HG03432 (cell line): ENCODE measurements at regions not wholly inside any gene's neighbourhood (a gene's known extent, or its start where the extent isn't known, plus 50 kb on each side); places are given as distances from the start of the nearest gene placed in this dataset.
"Not testable (repeated sequence)": the region's sequence is repeated elsewhere in the genome, so short reads cannot be mapped to it uniquely, and the experiment has no call there.

Experiments
- ATAC-seq: cut with Tn5 transposase; IDR thresholded peaks from one replicate; pipeline ENCODE4 v1.9.1; 2021; ENCODE audit warnings: mild to moderate bottlenecking, moderate library complexity; ENCODE audit not compliant: unreplicated experiment

DNA sequence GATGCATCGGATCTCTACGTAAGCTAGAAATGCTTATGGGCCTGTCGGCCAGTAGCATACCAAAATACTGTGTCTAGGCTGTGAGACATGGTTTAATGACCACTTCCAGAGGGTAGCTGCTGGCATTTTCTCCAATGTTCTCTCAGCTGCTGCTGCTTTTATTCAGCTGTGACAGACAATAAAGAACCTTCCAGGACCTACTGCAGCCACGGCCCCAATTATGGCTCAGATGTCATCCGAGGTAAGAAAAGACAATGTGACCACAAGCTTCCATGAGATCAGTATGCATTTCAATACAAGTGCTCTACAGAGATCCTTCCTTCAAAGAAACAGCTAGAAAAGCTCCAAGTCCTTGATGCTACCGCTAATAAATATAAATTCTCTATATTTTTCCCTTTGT lies 256.2 kb downstream of the SDHAF3 start:
- ATAC-seq = no peak

DNA sequence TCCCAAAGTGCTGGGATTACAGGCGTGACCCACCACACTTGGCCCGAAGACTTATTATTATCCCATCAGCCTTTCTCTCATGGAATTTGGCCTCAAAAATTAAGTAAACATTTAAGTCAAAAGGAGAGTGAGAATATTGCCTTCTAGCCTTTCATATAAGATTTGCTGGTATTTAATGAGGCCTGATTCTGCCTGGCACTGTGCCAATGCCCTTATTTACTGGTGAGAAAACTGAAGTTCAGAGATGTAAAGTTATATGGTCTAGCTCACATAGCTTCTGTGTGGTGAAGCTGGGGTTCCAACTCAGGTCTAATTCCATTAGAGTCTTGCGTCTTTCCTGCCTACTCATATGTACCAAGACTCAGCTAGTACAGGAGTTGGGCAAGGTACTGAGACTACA lies 260.2 kb downstream of the SDHAF3 start:
- no peak for ATAC-seq

- ATAC-seq = no peak
Observed at GRCh38 chr7:97381815-97382554, 264.5 kb downstream of the SDHAF3 start.

DNA sequence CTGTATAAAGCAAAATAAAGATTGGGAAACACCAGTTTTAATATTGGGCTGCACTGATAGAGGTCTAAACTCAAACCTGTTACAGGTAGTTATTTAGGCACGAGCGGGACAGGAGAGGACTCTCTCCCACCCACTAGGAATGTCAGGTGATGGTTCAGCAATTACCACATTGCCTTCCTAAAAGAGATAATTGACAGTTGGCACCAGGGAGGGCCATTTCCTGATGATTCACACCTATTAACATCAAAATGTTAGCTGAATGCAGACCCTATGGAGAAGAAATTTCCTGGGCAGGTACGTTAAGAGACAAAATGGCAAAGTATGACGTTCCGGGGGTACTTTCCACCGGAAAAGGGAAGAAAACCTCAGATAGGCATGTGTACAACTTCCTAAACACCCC lies 272.6 kb downstream of the SDHAF3 start:
- no peak for ATAC-seq

- ATAC-seq = no peak
Observed at GRCh38 chr7:97390915-97391593, 273.6 kb downstream of the SDHAF3 start.

DNA sequence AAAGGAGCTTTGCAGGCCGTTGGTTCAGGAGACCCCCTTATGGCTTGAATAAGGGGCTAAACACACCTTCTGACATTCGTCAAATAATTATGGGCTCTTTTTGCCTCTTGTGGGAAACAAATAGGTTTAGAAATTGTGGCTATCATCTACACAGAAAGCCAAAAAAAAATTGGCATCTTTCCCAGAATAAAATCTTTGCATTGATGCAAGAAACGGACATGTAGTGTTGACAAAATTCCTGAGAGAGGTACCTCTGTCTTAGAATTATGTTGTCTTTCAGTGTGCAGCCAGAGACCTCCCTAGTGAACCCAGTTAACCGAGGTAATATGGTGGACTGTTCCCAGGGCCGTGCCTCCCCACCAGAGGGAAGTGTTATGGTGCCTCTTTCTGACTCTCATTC lies 283.9 kb downstream of the SDHAF3 start:
- ATAC-seq = no peak

- no peak for ATAC-seq
Observed at GRCh38 chr7:97405835-97406234, 288.3 kb downstream of the SDHAF3 start.

DNA sequence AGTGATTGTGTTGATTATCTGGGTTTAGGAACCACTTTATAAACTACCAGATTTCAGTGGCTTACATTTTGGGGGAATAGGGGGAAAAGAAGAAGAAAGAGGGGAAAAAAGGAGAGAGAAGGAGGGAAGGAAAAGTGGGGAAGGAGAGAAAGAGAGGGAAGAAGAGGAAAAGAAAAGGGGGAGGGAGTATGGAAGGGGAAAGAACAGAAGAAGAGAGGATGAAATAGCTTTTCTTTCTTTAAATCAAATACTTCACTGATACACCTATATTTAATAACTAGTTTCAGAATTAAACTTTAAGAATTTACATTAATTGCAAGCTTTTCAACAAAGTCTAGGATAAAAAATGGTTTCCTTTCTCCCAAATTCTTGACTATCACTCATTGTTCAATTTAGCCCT lies 289.6 kb downstream of the SDHAF3 start:
- ATAC-seq = no peak

DNA sequence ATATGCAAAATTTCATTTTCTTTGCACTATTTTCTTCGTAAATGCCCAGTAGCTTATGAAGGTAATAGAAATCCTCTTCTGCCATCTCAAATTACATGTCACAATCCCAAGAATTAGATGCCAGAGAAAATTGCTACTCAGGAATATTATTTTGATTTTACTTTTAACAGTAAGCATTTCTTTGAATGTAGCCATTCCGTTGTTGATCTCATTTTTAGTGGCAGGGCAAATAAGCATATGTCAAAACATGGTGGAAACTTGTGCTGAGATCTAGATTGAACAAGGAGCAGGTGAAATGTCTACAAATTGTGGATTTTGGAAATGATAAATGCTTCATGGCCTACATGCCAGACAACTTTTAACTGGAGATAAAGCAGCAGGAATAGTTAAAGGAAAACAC lies 291.8 kb downstream of the SDHAF3 start:
- ATAC-seq = no peak

GRCh38 chr7:97418312-97418711 lies 300.8 kb downstream of the SDHAF3 start:
- ATAC-seq = no peak

DNA sequence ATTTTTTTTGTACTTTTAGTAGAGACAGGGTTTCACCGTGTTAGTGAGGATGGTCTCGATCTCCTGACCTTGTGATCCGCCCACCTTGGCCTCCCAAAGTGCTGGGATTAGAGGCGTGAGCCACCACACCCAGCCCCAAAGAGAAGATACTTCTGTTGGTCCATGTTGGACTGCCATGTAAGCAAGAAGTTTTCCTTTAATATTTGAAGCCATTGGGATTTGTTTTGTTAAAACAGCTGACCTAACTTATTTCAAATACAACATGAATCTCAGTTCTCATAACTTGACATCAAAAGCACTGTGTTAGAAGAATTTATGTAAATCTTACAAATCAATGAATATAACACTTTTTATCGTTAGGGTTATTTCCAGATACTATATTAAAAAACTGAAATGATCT lies 302.4 kb downstream of the SDHAF3 start:
- ATAC-seq = no peak

DNA sequence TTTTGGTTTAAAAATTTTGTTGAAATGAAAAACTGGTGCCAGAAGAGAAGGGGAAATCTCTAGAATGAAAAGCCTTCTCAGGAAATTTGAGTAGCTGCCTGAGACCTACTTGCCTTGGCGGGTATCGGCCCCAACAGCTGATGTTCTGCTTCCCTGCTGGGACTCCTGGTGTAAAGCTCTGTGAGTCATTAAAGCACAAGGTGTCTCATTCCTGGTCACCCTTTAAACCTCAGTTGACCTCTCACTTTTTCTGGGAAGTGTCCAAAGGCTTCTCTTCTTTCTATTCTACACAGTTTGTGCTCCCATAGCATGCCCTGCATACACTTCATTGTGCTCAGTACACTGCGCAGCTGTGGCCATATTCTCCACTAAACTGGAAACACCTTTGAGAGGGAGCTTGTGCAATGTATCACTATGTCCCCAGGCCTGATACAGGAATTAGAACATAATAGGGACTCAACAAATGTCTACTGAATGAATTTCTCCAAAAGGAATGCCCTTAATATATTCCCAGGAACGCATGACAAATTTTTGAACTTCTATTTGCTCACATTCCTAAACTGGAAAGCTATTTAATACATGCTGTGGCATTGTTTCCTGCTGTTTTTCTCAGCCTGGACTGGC lies 303.9 kb downstream of the SDHAF3 start:
- ATAC-seq = no peak

GRCh38 chr7:97422046-97422445 lies 304.5 kb downstream of the SDHAF3 start:
- no peak for ATAC-seq

GRCh38 chr7:97430006-97430405 lies 301.9 kb upstream of the TAC1 start:
- ATAC-seq = no peak

GRCh38 chr7:97439637-97440214 lies 292.2 kb upstream of the TAC1 start:
- no peak for ATAC-seq

GRCh38 chr7:97446361-97446760 lies 285.5 kb upstream of the TAC1 start:
- no peak for ATAC-seq

- not testable (repeated sequence) for ATAC-seq
Observed at GRCh38 chr7:97449448-97449847, 282.4 kb upstream of the TAC1 start.

- ATAC-seq = no peak
Observed at GRCh38 chr7:97450516-97450915, 281.4 kb upstream of the TAC1 start.

DNA sequence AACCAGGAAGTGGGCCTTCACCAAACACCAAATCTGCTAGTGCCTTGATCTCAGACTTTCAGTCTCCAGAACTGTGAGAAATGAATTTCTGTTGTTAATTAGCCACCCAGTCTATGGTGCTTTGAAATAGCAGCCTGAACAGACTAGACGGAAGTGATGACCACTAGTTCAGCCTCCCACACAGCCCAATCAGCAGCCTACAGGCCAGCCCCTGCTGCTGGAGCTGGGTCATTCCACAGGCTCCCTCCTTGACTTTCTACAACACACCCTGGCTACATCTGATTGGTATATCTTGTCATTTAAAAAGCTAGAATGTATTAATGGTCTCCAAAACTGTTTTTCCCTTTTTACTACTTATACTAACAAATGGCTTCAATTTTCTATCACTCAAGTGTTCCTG lies 277.2 kb upstream of the TAC1 start:
- ATAC-seq = no peak

- no peak for ATAC-seq
Observed at GRCh38 chr7:97457054-97457453, 274.8 kb upstream of the TAC1 start.

DNA sequence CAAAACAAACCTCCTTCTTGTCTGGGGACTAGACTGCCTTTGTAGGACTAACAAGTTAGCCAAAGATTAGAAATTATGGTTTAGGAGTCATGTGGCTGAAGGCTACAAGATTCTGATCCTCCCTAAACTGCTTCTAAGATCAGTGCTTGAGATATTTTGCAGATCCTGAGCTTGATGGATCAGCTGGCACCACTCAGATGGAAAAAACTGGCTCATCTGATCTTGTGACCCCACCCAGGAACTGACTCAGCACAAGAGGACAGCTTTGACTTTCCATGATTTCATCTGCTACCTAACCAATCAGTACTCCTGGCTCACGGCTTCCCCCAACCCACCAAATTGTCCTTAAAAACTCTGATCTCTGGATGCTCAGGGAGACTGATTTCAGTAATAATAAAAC lies 271.5 kb upstream of the TAC1 start:
- ATAC-seq = no peak

- no peak for ATAC-seq
Observed at GRCh38 chr7:97461596-97461995, 270.3 kb upstream of the TAC1 start.
